ENCODE measurements at regions not wholly inside any gene's neighbourhood (a gene's known extent, or its start where the extent isn't known, plus 50 kb on each side); places are given as distances from the start of the nearest gene placed in this dataset.

DNA sequence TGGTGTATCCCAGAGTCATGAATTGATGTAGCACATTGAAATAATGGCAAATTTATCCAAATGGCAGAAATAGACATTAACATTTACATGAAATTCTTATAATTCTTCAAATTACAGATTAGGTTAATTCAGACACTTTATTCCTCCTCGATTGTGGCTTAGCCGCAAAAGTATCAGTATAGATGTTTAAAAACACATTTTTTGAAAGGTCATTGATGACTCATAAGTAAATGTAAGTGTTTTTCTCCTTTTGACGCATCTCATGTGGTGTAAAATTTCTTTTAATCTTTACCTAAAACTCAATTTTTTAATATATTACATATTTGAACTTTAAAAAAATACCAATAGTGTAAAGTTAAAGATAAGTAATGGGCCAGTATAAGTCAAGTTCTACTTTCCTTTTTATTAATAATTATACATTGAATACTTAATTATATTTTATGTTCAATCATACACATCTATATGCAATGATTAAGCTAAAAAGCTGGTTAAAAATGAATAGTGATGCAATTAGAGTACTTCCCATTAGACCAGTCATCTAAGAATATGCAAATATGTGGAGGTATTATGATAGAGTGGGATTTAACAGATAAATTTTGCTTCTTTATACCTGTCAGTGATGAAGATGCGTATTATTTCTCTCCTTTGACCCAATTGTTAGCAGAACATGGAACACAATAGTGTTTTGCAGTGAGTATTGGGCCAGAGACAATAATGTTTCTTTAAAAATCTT lies 678.1 kb upstream of the DPPA4 start:
- Histone ChIP-seq H3K4me3 (ENCODE audit: low read length) (no peak overlapping the region), H3K27me3 (ENCODE audit: insufficient read depth, low read depth, low read length) (no peaks in the 10 kb centered on the region), H3K9ac (ENCODE audit: low read length) (no peak overlapping the region), H3K9me3 (ENCODE audit: low read length) (no peaks in the 10 kb centered on the region), H3F3A (ENCODE audit: insufficient read depth, low read length, poor library complexity, severe bottlenecking) (no peaks in the 10 kb centered on the region), H4K20me1 (ENCODE audit: insufficient read depth) (no peaks in the 10 kb centered on the region), H3K9me2 (ENCODE audit: insufficient read depth, low read length) (no peaks in the 10 kb centered on the region), H2AFZ (ENCODE audit: low read depth, low read length) (no peak overlapping the region), H3K36me3 (ENCODE audit: insufficient read depth, low read length) (no peaks in the 10 kb centered on the region), H3K4me2 (ENCODE audit: low read length) (no peak overlapping the region), H3K27ac (ENCODE audit: low read length) (no peak overlapping the region), H3K79me2 (replicated peaks; ENCODE audit: insufficient read depth, low read length) (no peaks in the 10 kb centered on the region)
- TF ChIP-seq EZH2 (IDR thresholded peaks at IDR 0.05; ENCODE audit: borderline replicate concordance, insufficient read depth, low read length, poor library complexity, severe bottlenecking), result no peak
- no peak for TF ChIP-seq RAD21 (conservative IDR thresholded peaks at IDR 0.05)
- no peak for TF ChIP-seq POLR2AphosphoS5 (IDR thresholded peaks at IDR 0.05)
- TF ChIP-seq, protein P1, sequence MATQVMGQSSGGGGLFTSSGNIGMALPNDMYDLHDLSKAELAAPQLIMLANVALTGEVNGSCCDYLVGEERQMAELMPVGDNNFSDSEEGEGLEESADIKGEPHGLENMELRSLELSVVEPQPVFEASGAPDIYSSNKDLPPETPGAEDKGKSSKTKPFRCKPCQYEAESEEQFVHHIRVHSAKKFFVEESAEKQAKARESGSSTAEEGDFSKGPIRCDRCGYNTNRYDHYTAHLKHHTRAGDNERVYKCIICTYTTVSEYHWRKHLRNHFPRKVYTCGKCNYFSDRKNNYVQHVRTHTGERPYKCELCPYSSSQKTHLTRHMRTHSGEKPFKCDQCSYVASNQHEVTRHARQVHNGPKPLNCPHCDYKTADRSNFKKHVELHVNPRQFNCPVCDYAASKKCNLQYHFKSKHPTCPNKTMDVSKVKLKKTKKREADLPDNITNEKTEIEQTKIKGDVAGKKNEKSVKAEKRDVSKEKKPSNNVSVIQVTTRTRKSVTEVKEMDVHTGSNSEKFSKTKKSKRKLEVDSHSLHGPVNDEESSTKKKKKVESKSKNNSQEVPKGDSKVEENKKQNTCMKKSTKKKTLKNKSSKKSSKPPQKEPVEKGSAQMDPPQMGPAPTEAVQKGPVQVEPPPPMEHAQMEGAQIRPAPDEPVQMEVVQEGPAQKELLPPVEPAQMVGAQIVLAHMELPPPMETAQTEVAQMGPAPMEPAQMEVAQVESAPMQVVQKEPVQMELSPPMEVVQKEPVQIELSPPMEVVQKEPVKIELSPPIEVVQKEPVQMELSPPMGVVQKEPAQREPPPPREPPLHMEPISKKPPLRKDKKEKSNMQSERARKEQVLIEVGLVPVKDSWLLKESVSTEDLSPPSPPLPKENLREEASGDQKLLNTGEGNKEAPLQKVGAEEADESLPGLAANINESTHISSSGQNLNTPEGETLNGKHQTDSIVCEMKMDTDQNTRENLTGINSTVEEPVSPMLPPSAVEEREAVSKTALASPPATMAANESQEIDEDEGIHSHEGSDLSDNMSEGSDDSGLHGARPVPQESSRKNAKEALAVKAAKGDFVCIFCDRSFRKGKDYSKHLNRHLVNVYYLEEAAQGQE (IDR thresholded peaks at IDR 0.05; ENCODE audit: borderline replicate concordance), result no peak
- TF ChIP-seq CTCF (IDR thresholded peaks at IDR 0.05; ENCODE audit: poor library complexity, severe bottlenecking), result no peak

DNA sequence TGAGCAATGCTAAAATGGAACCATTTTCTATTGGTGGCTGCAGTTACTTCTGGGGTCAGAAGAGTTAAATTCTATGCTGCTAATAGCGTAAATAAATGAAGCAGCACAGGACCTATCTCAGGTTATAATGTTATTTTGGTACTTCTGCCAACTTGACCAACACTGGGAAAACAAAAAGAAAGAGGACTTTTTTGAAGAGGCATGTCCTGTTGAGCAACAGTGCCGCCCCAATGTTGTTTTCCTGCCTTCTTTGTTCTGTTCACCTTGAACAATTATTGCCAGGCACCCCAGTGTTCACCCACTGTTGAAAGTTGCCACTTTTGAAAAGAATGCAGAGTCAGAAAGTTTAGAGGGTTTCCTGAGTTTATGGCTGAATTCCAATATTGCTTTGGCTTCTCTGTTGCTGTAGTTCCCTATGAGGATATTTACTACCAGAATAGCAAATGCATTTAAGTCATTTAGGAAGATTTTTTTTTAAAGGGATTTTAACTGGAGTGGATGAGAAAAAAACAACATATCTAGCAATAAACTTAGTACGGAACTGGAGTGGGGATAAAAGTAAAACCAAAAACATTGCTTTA lies 679.0 kb upstream of the DPPA4 start:
- Histone ChIP-seq H3K79me2 (replicated peaks; ENCODE audit: insufficient read depth, low read length) (no peaks in the 10 kb centered on the region), H3K9me2 (ENCODE audit: insufficient read depth, low read length) (no peaks in the 10 kb centered on the region), H2AFZ (ENCODE audit: low read depth, low read length) (no peak overlapping the region), H3K4me3 (ENCODE audit: low read length) (no peak overlapping the region), H3K36me3 (ENCODE audit: insufficient read depth, low read length) (no peaks in the 10 kb centered on the region), H4K20me1 (ENCODE audit: insufficient read depth) (no peaks in the 10 kb centered on the region), H3K27ac (ENCODE audit: low read length) (no peak overlapping the region), H3F3A (ENCODE audit: insufficient read depth, low read length, poor library complexity, severe bottlenecking) (no peaks in the 10 kb centered on the region), H3K27me3 (ENCODE audit: insufficient read depth, low read depth, low read length) (no peaks in the 10 kb centered on the region), H3K9me3 (ENCODE audit: low read length) (no peaks in the 10 kb centered on the region), H3K9ac (ENCODE audit: low read length) (no peak overlapping the region), H3K4me2 (ENCODE audit: low read length) (no peak overlapping the region)
- TF ChIP-seq CTCF (IDR thresholded peaks at IDR 0.05; ENCODE audit: poor library complexity, severe bottlenecking), result no peak
- TF ChIP-seq TAF1 (IDR thresholded peaks at IDR 0.05; ENCODE audit: low read depth), result no peak
- TF ChIP-seq, protein P1 (IDR thresholded peaks at IDR 0.05; ENCODE audit: borderline replicate concordance), result no peak
- TF ChIP-seq RAD21 (conservative IDR thresholded peaks at IDR 0.05), result no peak
- no peak for TF ChIP-seq SMC3 (conservative IDR thresholded peaks at IDR 0.05; ENCODE audit: poor library complexity)
- TF ChIP-seq EP300 (conservative IDR thresholded peaks at IDR 0.05; ENCODE audit: poor library complexity, severe bottlenecking), result no peak
- TF ChIP-seq POLR2AphosphoS5 (IDR thresholded peaks at IDR 0.05), result no peak
